CD4-positive, alpha-beta T cell (primary cell): ENCODE measurements at regions not wholly inside any gene's neighbourhood (a gene's known extent, or its start where the extent isn't known, plus 50 kb on each side); places are given as distances from the start of the nearest gene placed in this dataset.
"Not testable (repeated sequence)": the region's sequence is repeated elsewhere in the genome, so short reads cannot be mapped to it uniquely, and the experiment has no call there.

Source experiments
- ATAC-seq: fragments of 200-7000 bp; cut with Tn5 transposase; one replicate; pipeline ENCODE4 v1.10.0; 2022; ENCODE audit warnings: mild to moderate bottlenecking; ENCODE audit not compliant: poor library complexity
- CTCF ChIA-PET: fragments of 350-600 bp; sonication (Branson Sonifier 250); formaldehyde crosslinking; loops from one replicate; lab custom pipeline; 2021; ENCODE audit warnings: antibody characterized with exemption, inconsistent platforms; lab: Charles Lee
- POLR2A ChIA-PET: fragments of 350-600 bp; sonication (Branson Sonifier 250); formaldehyde crosslinking; loops from one replicate; lab custom pipeline; 2021; ENCODE audit warnings: antibody characterized with exemption, inconsistent platforms; lab: Charles Lee
- DNase-seq, 14 experiments: peaks; one replicate each; pipeline ENCODE4 v3.0.0-alpha.2; 2013 to 2020; ENCODE audit warnings: mixed read lengths in 2 of 14
- H3K27ac ChIP-seq, 2 donors: one replicate each; pipeline versions ENCODE4 v1.5.1 to v1.7.0; 2013; ENCODE audit warnings: low read length in 2 of 2, low read depth in 1 of 2, mild to moderate bottlenecking in 1 of 2
- H3K27me3 ChIP-seq, 2 experiments: 1 replicate in 1 of 2; 2 replicates in 1 of 2; pipeline versions ENCODE4 v1.6.1 to v1.7.0; 2013; ENCODE audit warnings: low read length in 2 of 2, control low read depth in 1 of 2, mild to moderate bottlenecking in 1 of 2, moderate library complexity in 1 of 2; ENCODE audit not compliant: insufficient read depth in 2 of 2, control insufficient read depth in 1 of 2
- H3K36me3 ChIP-seq: one replicate; pipeline ENCODE4 v1.6.1; 2013; ENCODE audit warnings: low read length, control low read depth; ENCODE audit not compliant: insufficient read depth
- H3K4me1 ChIP-seq: one replicate; pipeline ENCODE4 v1.6.1; 2013; ENCODE audit warnings: low read length, control low read depth; ENCODE audit not compliant: insufficient read depth
- H3K4me3 ChIP-seq: one replicate; pipeline ENCODE4 v1.5.1; 2013; ENCODE audit warnings: mild to moderate bottlenecking, low read length, moderate library complexity
- H3K9me3 ChIP-seq, 2 experiments: 1 replicate in 1 of 2; 2 replicates in 1 of 2; pipeline versions ENCODE4 v1.6.1 to v1.7.0; 2013; ENCODE audit warnings: low read length in 2 of 2, mild to moderate bottlenecking in 2 of 2, control low read depth in 1 of 2, moderate library complexity in 1 of 2; ENCODE audit not compliant: control insufficient read depth in 1 of 2, insufficient read depth in 1 of 2
- H3K27ac Mint-ChIP-seq: one replicate; pipeline ENCODE4 v1.8.0; 2020; ENCODE audit warnings: mixed read lengths
- H3K27me3 Mint-ChIP-seq: one replicate; pipeline ENCODE4 v1.8.0; 2021; ENCODE audit warnings: mixed read lengths
- H3K36me3 Mint-ChIP-seq: one replicate; pipeline ENCODE4 v1.8.0; 2021; ENCODE audit warnings: low read depth, mixed read lengths
- H3K4me1 Mint-ChIP-seq: one replicate; pipeline ENCODE4 v1.8.0; 2021; ENCODE audit warnings: low read depth, mixed read lengths
- H3K4me3 Mint-ChIP-seq: one replicate; pipeline ENCODE4 v1.8.0; 2020; ENCODE audit warnings: mild to moderate bottlenecking, mixed read lengths
- H3K9me3 Mint-ChIP-seq: one replicate; pipeline ENCODE4 v1.8.0; 2020; ENCODE audit warnings: mixed read lengths
- CTCF ChIP-seq: fragments of 200-600 bp; IDR thresholded peaks from one replicate; pipeline ENCODE4 v1.8.0; 2022; ENCODE audit warnings: antibody characterized with exemption, mild to moderate bottlenecking
- intact Hi-C, 2 experiments: fragments of 100-400 bp; cut with DNase I in 1 of 2; cut with micrococcal nuclease in 1 of 2; formaldehyde crosslinking; loops; one replicate each; pipeline versions ENCODE4 v1.15.1 to v1.9.0; 2023 to 2025; cut with DNase I, micrococcal nuclease

GRCh38 chr6:74492587-74492986 lies 713.3 kb downstream of the COL12A1 start:
- no peak overlapping the region for H3K4me3 Mint-ChIP-seq
- peaks cover 0 to 4% of the 10 kb centered on the region in 2 experiments for H3K9me3 ChIP-seq
- peaks cover 7% of the 10 kb centered on the region for H3K9me3 Mint-ChIP-seq
- DNase-seq (no peak), ATAC-seq (no peak)
- intact Hi-C loops: no loop called here
- H3K4me1 Mint-ChIP-seq: no peaks in the 10 kb centered on the region
- no peak overlapping the region for H3K4me3 ChIP-seq
- H3K27ac Mint-ChIP-seq: no peak overlapping the region
- H3K27me3 ChIP-seq: no peaks in the 10 kb centered on the region
- no peaks in the 10 kb centered on the region for H3K36me3 ChIP-seq
- no peaks in the 10 kb centered on the region for H3K27me3 Mint-ChIP-seq
- no peak for TF ChIP-seq CTCF
- CTCF ChIA-PET: no interaction called here
- POLR2A ChIA-PET: no interaction called here
- H3K27ac ChIP-seq: no peak overlapping the region
- H3K36me3 Mint-ChIP-seq: no peaks in the 10 kb centered on the region
- H3K4me1 ChIP-seq: no peaks in the 10 kb centered on the region

GRCh38 chr6:74491844-74492374 lies 713.9 kb downstream of the COL12A1 start:
- intact Hi-C loops: no loop called here
- no peak for TF ChIP-seq CTCF
- H3K4me3 ChIP-seq: no peak overlapping the region
- no peaks in the 10 kb centered on the region for H3K4me1 ChIP-seq
- H3K9me3 Mint-ChIP-seq: peaks cover 5% of the 10 kb centered on the region
- POLR2A ChIA-PET: interaction anchor here (0.6 kb wide), 1 partner anchor 49 kb away, joined by 4 read pairs; no protein-coding TSS in a partner anchor
- H3K36me3 Mint-ChIP-seq: no peaks in the 10 kb centered on the region
- no peak overlapping the region for H3K4me3 Mint-ChIP-seq
- H3K9me3 ChIP-seq: peaks cover 0 to 4% of the 10 kb centered on the region in 2 experiments
- no peaks in the 10 kb centered on the region for H3K4me1 Mint-ChIP-seq
- CTCF ChIA-PET: no interaction called here
- H3K27me3 ChIP-seq: no peaks in the 10 kb centered on the region
- H3K27me3 Mint-ChIP-seq: no peaks in the 10 kb centered on the region
- no peak for ATAC-seq
- H3K27ac Mint-ChIP-seq: no peak overlapping the region
- no peak overlapping the region for H3K27ac ChIP-seq
- H3K36me3 ChIP-seq: no peaks in the 10 kb centered on the region
- no peak for DNase-seq

- POLR2A ChIA-PET, H3K36me3 ChIP-seq, H3K4me3 ChIP-seq, H3K27me3 Mint-ChIP-seq, H3K27ac ChIP-seq, H3K36me3 Mint-ChIP-seq, H3K27me3 ChIP-seq, H3K27ac Mint-ChIP-seq, H3K9me3 Mint-ChIP-seq, H3K9me3 ChIP-seq, ATAC-seq, CTCF ChIA-PET, intact Hi-C loops, H3K4me1 ChIP-seq, DNase-seq, H3K4me3 Mint-ChIP-seq, H3K4me1 Mint-ChIP-seq: not testable (repeated sequence)
Observed at GRCh38 chr6:74488726-74489125, 717.1 kb downstream of the COL12A1 start.

GRCh38 chr6:74482180-74482579 lies 723.7 kb downstream of the COL12A1 start:
- CTCF ChIA-PET: no interaction called here
- H3K36me3 Mint-ChIP-seq: no peaks in the 10 kb centered on the region
- ATAC-seq: no peak
- Histone ChIP-seq H3K9me3 (peaks cover 0 to 4% of the 10 kb centered on the region in 2 experiments), H3K4me1 (no peaks in the 10 kb centered on the region), H3K36me3 (no peaks in the 10 kb centered on the region), H3K4me3 (no peak overlapping the region), H3K27me3 (no peaks in the 10 kb centered on the region), H3K27ac (no peak overlapping the region)
- DNase-seq: no peak
- POLR2A ChIA-PET: no interaction called here
- H3K4me3 Mint-ChIP-seq: no peak overlapping the region
- intact Hi-C loops: no loop called here
- H3K27ac Mint-ChIP-seq: no peak overlapping the region
- no peak for TF ChIP-seq CTCF
- no peaks in the 10 kb centered on the region for H3K27me3 Mint-ChIP-seq
- H3K4me1 Mint-ChIP-seq: no peaks in the 10 kb centered on the region
- no peaks in the 10 kb centered on the region for H3K9me3 Mint-ChIP-seq
